ENCODE measurements at regions not wholly inside any gene's neighbourhood (a gene's known extent, or its start where the extent isn't known, plus 50 kb on each side); places are given as distances from the start of the nearest gene placed in this dataset.

DNA sequence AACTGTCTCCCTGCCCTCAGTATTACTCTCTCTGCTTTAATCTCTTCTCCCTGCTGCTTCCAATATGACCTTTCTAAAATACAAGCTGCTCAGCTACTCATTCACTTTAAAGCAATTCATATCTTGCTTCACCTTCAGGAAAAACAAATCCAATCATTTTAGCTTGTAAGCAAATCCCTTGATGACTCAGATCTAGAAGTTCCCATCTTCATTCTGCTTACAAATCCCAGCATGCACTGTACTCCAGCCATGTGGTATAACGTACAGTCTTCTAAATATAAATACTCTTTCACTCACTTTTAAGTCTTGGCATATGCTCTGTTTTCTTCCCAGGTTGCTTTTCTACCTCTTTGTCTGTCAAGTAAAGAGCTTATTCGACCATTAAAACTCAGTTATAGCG is 1009.1 kb upstream of the SEMA6D start:
- Mint-ChIP-seq H3K36me3 (peaks cover 3% of the 10 kb centered on the region; the same call in 1 of the 2 replicates), H3K27me3 (ENCODE audit: low read depth) (no peaks in the 10 kb centered on the region), H3K27ac (no peak overlapping the region), H3K4me3 (no peak overlapping the region), H3K9me3 (peaks cover 24% of the 10 kb centered on the region), H3K4me1 (no peaks in the 10 kb centered on the region)
- DNase-seq (ENCODE audit: low spot score) (no peak), ATAC-seq (no peak)
- ChIA-PET CTCF (no interaction called here), POLR2A (no interaction called here)
- TF ChIP-seq NFE2L1 (CRISPR knock-in tag; IDR thresholded peaks at IDR 0.05) (no peak), ZNF263 (CRISPR knock-in tag; IDR thresholded peaks at IDR 0.05; ENCODE audit: low read depth) (no peak), EMX1 (CRISPR knock-in tag; IDR thresholded peaks at IDR 0.05) (no peak), NR3C1 (CRISPR knock-in tag; conservative IDR thresholded peaks at IDR 0.05; ENCODE audit: low read depth) (no peak), MYBL2 (CRISPR knock-in tag; IDR thresholded peaks at IDR 0.05) (no peak), RORB (CRISPR knock-in tag; IDR thresholded peaks at IDR 0.05) (no peak)
- TF ChIP-seq, protein P1, sequence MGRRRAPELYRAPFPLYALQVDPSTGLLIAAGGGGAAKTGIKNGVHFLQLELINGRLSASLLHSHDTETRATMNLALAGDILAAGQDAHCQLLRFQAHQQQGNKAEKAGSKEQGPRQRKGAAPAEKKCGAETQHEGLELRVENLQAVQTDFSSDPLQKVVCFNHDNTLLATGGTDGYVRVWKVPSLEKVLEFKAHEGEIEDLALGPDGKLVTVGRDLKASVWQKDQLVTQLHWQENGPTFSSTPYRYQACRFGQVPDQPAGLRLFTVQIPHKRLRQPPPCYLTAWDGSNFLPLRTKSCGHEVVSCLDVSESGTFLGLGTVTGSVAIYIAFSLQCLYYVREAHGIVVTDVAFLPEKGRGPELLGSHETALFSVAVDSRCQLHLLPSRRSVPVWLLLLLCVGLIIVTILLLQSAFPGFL (CRISPR knock-in tag; IDR thresholded peaks at IDR 0.05; ENCODE audit: borderline replicate concordance): no peak
- TF ChIP-seq, protein P2, sequence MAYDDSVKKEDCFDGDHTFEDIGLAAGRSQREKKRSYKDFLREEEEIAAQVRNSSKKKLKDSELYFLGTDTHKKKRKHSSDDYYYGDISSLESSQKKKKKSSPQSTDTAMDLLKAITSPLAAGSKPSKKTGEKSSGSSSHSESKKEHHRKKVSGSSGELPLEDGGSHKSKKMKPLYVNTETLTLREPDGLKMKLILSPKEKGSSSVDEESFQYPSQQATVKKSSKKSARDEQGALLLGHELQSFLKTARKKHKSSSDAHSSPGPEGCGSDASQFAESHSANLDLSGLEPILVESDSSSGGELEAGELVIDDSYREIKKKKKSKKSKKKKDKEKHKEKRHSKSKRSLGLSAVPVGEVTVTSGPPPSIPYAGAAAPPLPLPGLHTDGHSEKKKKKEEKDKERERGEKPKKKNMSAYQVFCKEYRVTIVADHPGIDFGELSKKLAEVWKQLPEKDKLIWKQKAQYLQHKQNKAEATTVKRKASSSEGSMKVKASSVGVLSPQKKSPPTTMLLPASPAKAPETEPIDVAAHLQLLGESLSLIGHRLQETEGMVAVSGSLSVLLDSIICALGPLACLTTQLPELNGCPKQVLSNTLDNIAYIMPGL (CRISPR knock-in tag; IDR thresholded peaks at IDR 0.05): no peak
- TF ChIP-seq, protein P3, sequence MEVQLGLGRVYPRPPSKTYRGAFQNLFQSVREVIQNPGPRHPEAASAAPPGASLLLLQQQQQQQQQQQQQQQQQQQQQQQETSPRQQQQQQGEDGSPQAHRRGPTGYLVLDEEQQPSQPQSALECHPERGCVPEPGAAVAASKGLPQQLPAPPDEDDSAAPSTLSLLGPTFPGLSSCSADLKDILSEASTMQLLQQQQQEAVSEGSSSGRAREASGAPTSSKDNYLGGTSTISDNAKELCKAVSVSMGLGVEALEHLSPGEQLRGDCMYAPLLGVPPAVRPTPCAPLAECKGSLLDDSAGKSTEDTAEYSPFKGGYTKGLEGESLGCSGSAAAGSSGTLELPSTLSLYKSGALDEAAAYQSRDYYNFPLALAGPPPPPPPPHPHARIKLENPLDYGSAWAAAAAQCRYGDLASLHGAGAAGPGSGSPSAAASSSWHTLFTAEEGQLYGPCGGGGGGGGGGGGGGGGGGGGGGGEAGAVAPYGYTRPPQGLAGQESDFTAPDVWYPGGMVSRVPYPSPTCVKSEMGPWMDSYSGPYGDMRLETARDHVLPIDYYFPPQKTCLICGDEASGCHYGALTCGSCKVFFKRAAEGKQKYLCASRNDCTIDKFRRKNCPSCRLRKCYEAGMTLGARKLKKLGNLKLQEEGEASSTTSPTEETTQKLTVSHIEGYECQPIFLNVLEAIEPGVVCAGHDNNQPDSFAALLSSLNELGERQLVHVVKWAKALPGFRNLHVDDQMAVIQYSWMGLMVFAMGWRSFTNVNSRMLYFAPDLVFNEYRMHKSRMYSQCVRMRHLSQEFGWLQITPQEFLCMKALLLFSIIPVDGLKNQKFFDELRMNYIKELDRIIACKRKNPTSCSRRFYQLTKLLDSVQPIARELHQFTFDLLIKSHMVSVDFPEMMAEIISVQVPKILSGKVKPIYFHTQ (CRISPR knock-in tag; IDR thresholded peaks at IDR 0.05): no peak
- TF ChIP-seq, protein P4, sequence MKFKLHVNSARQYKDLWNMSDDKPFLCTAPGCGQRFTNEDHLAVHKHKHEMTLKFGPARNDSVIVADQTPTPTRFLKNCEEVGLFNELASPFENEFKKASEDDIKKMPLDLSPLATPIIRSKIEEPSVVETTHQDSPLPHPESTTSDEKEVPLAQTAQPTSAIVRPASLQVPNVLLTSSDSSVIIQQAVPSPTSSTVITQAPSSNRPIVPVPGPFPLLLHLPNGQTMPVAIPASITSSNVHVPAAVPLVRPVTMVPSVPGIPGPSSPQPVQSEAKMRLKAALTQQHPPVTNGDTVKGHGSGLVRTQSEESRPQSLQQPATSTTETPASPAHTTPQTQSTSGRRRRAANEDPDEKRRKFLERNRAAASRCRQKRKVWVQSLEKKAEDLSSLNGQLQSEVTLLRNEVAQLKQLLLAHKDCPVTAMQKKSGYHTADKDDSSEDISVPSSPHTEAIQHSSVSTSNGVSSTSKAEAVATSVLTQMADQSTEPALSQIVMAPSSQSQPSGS (CRISPR knock-in tag; IDR thresholded peaks at IDR 0.05; ENCODE audit: borderline replicate concordance, low read depth): no peak

DNA sequence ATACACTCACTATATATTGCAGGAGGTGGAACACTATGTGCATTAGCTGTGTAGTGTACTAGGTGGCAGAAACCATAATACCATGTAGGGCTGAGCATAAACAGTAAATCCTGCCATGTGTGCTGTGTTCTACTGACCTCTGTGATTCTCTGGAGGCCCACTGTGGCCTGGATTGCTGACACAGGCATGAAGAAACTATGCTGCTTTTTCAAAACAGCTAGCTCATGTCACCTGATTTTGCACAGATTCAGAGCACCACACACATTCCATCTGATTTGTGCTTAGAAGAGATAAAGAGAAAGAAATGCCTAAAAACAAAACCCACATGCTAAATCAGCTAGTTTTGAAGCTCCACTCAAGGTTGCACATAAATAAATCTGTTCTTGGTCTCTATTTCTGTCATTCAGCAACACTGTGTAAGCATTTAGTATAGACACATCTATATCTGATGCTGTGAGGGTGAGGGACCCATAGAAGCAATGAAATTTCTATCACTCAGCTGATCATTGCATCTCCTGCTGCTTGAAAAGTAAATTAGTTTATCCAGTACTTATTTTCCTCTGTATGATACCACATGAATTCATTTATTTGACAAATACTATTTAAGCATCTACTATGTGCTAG is 1007.7 kb upstream of the SEMA6D start:
- H3K4me1 Mint-ChIP-seq: no peaks in the 10 kb centered on the region
- H3K9me3 Mint-ChIP-seq: peaks cover 32% of the 10 kb centered on the region
- ATAC-seq (no peak), DNase-seq (ENCODE audit: low spot score) (no peak)
- no peak overlapping the region for H3K27ac Mint-ChIP-seq
- peaks cover 3% of the 10 kb centered on the region; the same call in 1 of the 2 replicates for H3K36me3 Mint-ChIP-seq
- CTCF ChIA-PET: no interaction called here
- POLR2A ChIA-PET: no interaction called here
- no peak overlapping the region for H3K4me3 Mint-ChIP-seq
- no peaks in the 10 kb centered on the region; the same call in 1 of the 2 replicates for H3K27me3 Mint-ChIP-seq (ENCODE audit: low read depth)
- TF ChIP-seq, protein P5, sequence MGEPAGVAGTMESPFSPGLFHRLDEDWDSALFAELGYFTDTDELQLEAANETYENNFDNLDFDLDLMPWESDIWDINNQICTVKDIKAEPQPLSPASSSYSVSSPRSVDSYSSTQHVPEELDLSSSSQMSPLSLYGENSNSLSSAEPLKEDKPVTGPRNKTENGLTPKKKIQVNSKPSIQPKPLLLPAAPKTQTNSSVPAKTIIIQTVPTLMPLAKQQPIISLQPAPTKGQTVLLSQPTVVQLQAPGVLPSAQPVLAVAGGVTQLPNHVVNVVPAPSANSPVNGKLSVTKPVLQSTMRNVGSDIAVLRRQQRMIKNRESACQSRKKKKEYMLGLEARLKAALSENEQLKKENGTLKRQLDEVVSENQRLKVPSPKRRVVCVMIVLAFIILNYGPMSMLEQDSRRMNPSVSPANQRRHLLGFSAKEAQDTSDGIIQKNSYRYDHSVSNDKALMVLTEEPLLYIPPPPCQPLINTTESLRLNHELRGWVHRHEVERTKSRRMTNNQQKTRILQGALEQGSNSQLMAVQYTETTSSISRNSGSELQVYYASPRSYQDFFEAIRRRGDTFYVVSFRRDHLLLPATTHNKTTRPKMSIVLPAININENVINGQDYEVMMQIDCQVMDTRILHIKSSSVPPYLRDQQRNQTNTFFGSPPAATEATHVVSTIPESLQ (CRISPR knock-in tag; IDR thresholded peaks at IDR 0.05): no peak
- TF ChIP-seq, protein P6, sequence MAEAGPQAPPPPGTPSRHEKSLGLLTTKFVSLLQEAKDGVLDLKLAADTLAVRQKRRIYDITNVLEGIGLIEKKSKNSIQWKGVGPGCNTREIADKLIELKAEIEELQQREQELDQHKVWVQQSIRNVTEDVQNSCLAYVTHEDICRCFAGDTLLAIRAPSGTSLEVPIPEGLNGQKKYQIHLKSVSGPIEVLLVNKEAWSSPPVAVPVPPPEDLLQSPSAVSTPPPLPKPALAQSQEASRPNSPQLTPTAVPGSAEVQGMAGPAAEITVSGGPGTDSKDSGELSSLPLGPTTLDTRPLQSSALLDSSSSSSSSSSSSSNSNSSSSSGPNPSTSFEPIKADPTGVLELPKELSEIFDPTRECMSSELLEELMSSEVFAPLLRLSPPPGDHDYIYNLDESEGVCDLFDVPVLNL (CRISPR knock-in tag; IDR thresholded peaks at IDR 0.05; ENCODE audit: borderline replicate concordance, low read depth): no peak
- TF ChIP-seq, protein P7, sequence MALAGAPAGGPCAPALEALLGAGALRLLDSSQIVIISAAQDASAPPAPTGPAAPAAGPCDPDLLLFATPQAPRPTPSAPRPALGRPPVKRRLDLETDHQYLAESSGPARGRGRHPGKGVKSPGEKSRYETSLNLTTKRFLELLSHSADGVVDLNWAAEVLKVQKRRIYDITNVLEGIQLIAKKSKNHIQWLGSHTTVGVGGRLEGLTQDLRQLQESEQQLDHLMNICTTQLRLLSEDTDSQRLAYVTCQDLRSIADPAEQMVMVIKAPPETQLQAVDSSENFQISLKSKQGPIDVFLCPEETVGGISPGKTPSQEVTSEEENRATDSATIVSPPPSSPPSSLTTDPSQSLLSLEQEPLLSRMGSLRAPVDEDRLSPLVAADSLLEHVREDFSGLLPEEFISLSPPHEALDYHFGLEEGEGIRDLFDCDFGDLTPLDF (CRISPR knock-in tag; IDR thresholded peaks at IDR 0.05): no peak
- TF ChIP-seq, protein P8, sequence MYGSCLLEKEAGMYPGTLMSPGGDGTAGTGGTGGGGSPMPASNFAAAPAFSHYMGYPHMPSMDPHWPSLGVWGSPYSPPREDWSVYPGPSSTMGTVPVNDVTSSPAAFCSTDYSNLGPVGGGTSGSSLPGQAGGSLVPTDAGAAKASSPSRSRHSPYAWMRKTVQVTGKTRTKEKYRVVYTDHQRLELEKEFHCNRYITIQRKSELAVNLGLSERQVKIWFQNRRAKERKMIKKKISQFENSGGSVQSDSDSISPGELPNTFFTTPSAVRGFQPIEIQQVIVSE (CRISPR knock-in tag; IDR thresholded peaks at IDR 0.05; ENCODE audit: borderline replicate concordance): no peak
- TF ChIP-seq, protein P9, sequence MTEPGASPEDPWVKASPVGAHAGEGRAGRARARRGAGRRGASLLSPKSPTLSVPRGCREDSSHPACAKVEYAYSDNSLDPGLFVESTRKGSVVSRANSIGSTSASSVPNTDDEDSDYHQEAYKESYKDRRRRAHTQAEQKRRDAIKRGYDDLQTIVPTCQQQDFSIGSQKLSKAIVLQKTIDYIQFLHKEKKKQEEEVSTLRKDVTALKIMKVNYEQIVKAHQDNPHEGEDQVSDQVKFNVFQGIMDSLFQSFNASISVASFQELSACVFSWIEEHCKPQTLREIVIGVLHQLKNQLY (CRISPR knock-in tag; IDR thresholded peaks at IDR 0.05): no peak
- TF ChIP-seq JAZF1 (CRISPR knock-in tag; IDR thresholded peaks at IDR 0.05): no peak

Measured in WTC11 (cell line).